HepG2 (cell line): ENCODE measurements at regions not wholly inside any gene's neighbourhood (a gene's known extent, or its start where the extent isn't known, plus 50 kb on each side); places are given as distances from the start of the nearest gene placed in this dataset.

Source experiments
- ATF6 ChIP-seq: sonication (generic); formaldehyde crosslinking; conservative IDR thresholded peaks from 2 replicates; pipeline ENCODE4 v1.4.0; 2020; ENCODE audit warnings: missing genetic modification reagents
- DDIT3 ChIP-seq: sonication (generic); formaldehyde crosslinking; IDR thresholded peaks from 2 replicates; pipeline ENCODE4 v1.4.0; 2020; ENCODE audit warnings: mild to moderate bottlenecking, missing genetic modification reagents
- DRAP1 ChIP-seq: IDR thresholded peaks from 2 replicates; pipeline ENCODE4 v1.6.1; 2016; ENCODE audit warnings: missing genetic modification reagents, missing compliant biosample characterization
- EZH2 ChIP-seq: conservative IDR thresholded peaks from 2 replicates; pipeline ENCODE4 v1.6.1; 2012; ENCODE audit warnings: mild to moderate bottlenecking, low read depth, low read length, moderate library complexity
- HNRNPK ChIP-seq: fragments of 200-400 bp; formaldehyde crosslinking; IDR thresholded peaks from 2 replicates; pipeline ENCODE4 v1.6.1; 2018; ENCODE audit warnings: low read length, low read depth, moderate library complexity, mild to moderate bottlenecking; ENCODE audit not compliant: poor library complexity, severe bottlenecking
- JARID2 ChIP-seq: sonication (generic); formaldehyde crosslinking; IDR thresholded peaks from 2 replicates; pipeline ENCODE4 v1.8.1; 2023; ENCODE audit warnings: missing genetic modification reagents, inconsistent platforms; ENCODE audit not compliant: insufficient replicate concordance
- NFYB ChIP-seq: sonication (generic); formaldehyde crosslinking; IDR thresholded peaks from 2 replicates; pipeline ENCODE4 v1.4.0; 2020; ENCODE audit warnings: missing genetic modification reagents
- PAXIP1 ChIP-seq: sonication (generic); formaldehyde crosslinking; conservative IDR thresholded peaks from 2 replicates; pipeline ENCODE4 v1.4.0; 2020; ENCODE audit warnings: mild to moderate bottlenecking, missing genetic modification reagents, moderate library complexity
- POLR2AphosphoS2 ChIP-seq: IDR thresholded peaks from 2 replicates; pipeline ENCODE4 v1.6.1; 2011; ENCODE audit warnings: low read depth, low read length, improper control_type of control experiment
- TERF1 ChIP-seq: sonication (generic); formaldehyde crosslinking; IDR thresholded peaks from 2 replicates; pipeline ENCODE4 v1.8.0; 2022; ENCODE audit warnings: mild to moderate bottlenecking, missing genetic modification reagents, moderate library complexity
- YY1 ChIP-seq: IDR thresholded peaks from 2 replicates; pipeline ENCODE4 v1.6.1; 2011; ENCODE audit warnings: low read length, low read depth, moderate library complexity, mild to moderate bottlenecking; ENCODE audit not compliant: insufficient read depth, insufficient replicate concordance
- ZBTB34 ChIP-seq: sonication (generic); formaldehyde crosslinking; IDR thresholded peaks from 2 replicates; pipeline ENCODE4 v1.8.0; 2022; ENCODE audit warnings: mild to moderate bottlenecking, missing genetic modification reagents

GRCh38 chr2:167794554-167795255, 452.7 kb downstream of the STK39 start (continued):
- TF ChIP-seq PAXIP1 (CRISPR knock-in tag) (peak; percentile 79), POLR2AphosphoS2 (no peak), TERF1 (CRISPR knock-in tag) (no peak), JARID2 (CRISPR knock-in tag) (no peak), DRAP1 (no peak; the same call in 1 of the 2 replicates), ATF6 (CRISPR knock-in tag) (no peak), EZH2 (no peak), HNRNPK (no peak), YY1 (no peak), NFYB (CRISPR knock-in tag) (no peak), ZBTB34 (CRISPR knock-in tag) (no peak), DDIT3 (CRISPR knock-in tag) (no peak)
